Colon (tissue), 2 donors: ENCODE measurements at regions not wholly inside any gene's neighbourhood (a gene's known extent, or its start where the extent isn't known, plus 50 kb on each side); places are given as distances from the start of the nearest gene placed in this dataset.

ENCODE experiments used
- FAIRE-seq: peaks from 2 replicates; lab custom pipeline; 2012; peaks lifted over from hg19 to GRCh38; lab: Jason Lieb, UNC
- donor health status: control.
- donor health status: control.

DNA sequence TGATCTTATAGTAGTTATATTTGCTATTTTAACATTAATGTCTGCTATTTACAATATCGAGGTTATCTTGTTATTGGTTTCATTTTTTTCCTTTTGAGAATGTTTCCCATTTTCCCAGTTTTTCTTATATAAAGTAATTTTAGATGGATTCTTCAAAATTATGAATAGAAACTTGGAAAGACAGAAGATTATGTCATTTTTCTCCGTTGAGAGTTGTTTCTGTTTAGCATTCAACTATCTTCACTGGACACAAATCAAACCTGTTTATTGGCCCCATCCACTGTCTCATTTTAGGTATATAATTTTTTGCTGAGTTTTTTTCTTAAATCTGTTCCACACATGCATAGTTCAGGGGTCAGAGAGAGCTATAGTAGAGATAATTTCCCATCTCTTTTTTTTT lies 1430.9 kb upstream of the MIR17HG start:
- FAIRE-seq: no peak

- no peak for FAIRE-seq
Observed at GRCh38 chr13:89920461-89920860, 1427.0 kb upstream of the MIR17HG start.

DNA sequence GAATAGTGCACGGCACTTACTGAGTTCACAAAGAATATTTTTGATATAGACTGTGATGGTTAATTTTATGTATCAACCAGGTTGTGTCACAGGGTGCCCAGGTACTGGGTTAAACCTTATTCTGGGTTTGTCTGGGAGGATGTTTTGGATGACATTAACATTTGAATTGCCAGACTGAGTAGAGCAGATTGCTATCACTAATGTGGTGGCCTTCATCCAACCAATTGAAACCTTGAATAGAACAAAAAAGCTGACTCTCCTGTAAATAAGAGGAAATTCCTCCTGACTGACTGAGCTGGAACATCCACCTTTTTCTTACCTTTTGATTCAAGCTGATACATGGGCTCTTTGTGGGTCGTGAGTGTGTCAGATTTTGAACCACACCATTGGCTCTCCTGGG lies 1424.4 kb upstream of the MIR17HG start:
- FAIRE-seq: no peak

DNA sequence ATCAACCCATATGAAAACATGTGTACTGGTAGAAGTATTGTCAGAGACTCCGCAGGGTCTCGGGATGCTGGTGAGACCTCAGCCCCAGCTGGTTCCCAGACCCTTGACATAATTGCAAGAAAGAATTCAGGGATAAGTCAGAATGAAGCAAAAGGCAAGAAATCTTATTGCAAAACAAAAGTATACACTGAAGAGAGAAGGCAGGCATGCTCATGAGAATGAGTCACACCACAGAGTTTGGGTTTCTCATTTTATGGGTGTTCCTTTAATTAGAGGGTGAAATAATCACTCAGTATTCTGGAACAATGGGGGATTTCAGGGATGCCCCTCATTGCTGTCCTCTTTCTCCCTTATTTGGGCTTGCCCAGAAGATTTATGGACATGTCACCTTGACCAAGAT lies 1423.8 kb upstream of the MIR17HG start:
- FAIRE-seq: no peak

DNA sequence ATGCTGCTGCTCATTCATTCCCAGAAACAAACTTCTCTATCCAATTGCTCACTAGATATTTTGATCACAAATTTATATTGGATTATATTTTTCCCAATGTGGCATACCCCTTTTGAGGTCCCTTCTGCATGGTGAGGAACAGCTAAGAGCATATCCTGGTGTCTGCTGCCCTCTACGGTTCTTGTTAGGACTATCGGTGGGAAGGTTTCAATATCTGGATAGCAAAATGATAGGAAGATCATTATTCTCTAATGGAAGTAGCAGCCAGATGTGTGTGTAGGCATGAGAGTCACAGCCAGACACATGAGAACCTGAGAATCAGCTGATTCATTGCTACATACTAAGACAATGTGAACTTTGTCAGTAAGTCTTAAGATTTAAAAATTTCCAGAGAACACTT lies 1422.4 kb upstream of the MIR17HG start:
- FAIRE-seq: no peak

GRCh38 chr13:89930861-89931260 lies 1416.6 kb upstream of the MIR17HG start:
- no peak for FAIRE-seq

GRCh38 chr13:89932902-89933301 lies 1414.6 kb upstream of the MIR17HG start:
- FAIRE-seq: no peak

DNA sequence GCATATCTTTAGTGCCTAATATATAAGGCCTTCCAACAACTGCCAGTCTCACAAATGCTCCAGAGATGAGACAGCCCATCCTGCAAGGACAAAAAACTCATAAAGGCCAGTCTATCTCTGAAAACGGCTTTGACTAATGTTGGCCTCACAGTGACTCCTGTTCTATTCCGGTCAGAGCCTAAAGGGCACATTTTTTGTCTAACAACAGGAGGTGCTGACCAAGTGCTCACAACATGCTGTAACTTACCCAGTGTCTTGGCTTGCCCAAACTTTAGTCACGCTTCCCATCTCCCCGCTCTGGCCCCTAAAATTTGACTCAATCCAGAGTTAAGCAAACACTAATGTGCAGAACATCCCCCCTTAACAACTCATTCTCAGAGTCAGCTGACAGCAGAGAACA lies 1411.2 kb upstream of the MIR17HG start:
- FAIRE-seq: no peak

- no peak for FAIRE-seq
Observed at GRCh38 chr13:89937420-89937819, 1410.1 kb upstream of the MIR17HG start.

DNA sequence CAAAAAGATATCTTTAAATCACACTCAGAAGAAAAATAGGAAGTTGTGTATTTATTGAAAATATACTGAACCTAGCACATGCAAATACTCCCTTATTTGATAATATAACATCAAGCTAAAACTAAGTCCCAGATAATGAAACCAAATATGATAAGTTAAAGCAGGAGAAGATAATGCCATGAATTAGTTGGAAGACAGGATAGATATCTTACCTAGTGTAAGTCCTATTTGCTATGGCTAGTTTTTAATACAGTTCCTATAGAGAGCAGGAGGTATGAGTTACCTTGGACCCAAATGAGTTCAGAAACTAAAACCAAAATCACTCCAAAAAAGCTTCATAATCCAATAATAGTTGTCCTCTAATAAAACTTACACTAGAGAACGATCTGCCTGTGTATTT lies 1407.1 kb upstream of the MIR17HG start:
- no peak for FAIRE-seq

DNA sequence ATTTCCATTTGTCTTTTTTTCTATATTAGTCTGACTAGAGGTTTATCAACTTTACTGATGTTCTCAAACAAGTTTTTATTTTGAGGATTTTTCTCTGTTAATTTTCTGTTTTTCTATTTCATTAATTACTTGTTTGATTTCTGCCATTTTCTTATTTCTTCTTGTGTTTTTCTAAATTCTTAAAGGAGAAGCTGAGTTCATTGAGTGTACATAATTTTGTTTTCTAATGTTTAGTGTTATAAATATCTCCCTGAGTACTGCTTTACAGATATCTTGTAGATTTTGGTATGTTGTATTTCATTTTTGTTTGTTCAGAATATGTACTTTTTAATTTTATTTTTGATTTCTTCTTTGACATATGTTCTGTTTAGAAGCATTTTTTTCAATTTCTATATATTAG lies 1404.3 kb upstream of the MIR17HG start:
- FAIRE-seq: peak; percentile 73

GRCh38 chr13:89950225-89950624 lies 1397.3 kb upstream of the MIR17HG start:
- FAIRE-seq: peak; percentile 5

DNA sequence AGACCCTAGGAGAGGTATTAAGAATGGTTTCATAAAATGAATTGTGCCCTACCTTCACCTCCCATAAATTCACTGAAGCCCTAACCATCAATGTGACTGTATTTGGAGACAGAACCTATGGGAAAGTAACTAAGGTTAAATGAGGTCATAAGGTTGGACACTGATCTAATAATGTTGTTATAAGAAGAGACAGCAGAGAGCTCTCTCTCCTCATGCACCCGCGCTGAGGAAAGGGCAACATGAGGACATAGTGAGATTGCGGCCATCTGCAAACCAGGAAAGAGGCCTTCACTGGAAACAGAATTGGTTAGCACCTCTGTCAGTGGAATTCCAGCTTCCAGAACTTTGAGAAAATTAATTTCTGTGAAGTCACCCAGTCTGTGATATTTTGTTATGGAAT lies 1396.1 kb upstream of the MIR17HG start:
- no peak for FAIRE-seq

- FAIRE-seq: no peak
Observed at GRCh38 chr13:89953581-89953980, 1393.9 kb upstream of the MIR17HG start.

DNA sequence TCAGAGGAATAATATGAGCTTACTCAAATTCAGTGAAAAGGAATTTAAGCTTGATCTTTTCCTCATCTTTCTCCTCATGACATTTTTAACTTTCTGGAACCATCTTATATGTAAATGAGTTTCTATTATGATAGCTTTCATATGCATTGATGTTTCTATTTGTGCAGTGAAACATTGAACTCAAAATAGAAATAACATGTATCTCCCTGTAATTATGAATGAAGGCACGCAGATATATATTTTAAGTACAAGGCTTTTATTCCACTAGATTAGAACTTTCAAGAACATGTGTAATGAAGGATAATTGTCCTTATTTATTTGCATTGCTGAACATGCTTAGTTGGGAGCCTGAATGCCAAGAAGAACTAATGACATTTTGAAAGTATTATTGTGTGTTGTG lies 1391.7 kb upstream of the MIR17HG start:
- FAIRE-seq: peak; percentile 10

DNA sequence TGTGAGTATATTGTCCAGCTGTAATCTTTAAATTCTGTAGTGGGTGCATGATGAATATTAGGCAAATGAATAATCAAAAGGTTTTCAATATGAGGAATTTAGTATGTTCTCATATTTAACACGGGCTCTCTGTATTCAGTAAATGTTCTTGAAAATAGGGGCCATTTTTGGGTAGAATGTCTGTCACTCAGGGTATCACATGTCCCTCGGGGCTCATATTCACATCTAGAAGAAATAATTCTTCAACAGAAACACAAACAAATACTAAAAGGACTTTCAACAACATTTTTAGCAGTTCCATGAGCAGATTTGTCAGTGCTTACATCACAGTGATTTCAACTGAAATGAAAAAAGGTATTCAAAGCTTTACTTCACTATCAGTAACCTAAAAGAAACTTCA lies 1388.4 kb upstream of the MIR17HG start:
- no peak for FAIRE-seq

GRCh38 chr13:89965252-89965651 lies 1382.2 kb upstream of the MIR17HG start:
- no peak for FAIRE-seq

GRCh38 chr13:89966524-89966923 lies 1381.0 kb upstream of the MIR17HG start:
- FAIRE-seq: no peak

DNA sequence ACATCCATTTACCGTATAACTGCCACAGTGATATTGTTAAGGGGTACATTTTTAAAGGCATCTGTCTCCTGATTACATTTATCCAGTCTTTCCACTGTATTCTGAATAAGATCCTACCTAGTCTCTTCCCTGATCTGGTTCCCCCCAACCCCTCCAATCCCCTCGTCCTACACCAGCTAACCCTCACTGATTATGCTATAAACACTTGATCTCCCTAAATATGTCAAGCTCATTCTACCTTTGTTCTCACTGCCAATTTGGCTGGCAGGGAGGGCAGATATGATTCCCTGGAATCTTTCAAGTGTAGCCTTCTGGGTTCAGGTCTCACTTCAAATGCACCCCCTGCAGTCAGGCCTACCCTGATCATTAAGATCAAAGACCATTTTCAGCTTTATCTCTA lies 1379.8 kb upstream of the MIR17HG start:
- no peak for FAIRE-seq

- FAIRE-seq: no peak
Observed at GRCh38 chr13:89968470-89968869, 1379.0 kb upstream of the MIR17HG start.

DNA sequence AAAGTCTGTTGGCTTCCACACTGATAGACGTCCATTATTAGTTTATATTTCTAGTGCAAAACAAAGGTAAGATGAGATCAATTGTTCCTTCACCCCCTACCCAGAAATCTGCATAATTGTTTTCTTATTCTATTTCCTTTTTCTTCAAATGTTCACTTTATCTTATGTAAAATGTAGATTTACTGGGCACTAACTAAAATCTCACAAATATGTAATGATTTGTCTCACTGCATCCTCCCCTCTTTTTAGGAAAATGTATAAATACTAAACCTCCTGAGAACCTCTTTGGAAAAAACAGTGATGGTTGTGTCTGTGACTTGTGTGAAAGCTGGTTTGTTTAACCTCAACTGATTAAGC lies 1377.2 kb upstream of the MIR17HG start:
- FAIRE-seq: no peak

- no peak for FAIRE-seq
Observed at GRCh38 chr13:89977203-89977602, 1370.3 kb upstream of the MIR17HG start.

DNA sequence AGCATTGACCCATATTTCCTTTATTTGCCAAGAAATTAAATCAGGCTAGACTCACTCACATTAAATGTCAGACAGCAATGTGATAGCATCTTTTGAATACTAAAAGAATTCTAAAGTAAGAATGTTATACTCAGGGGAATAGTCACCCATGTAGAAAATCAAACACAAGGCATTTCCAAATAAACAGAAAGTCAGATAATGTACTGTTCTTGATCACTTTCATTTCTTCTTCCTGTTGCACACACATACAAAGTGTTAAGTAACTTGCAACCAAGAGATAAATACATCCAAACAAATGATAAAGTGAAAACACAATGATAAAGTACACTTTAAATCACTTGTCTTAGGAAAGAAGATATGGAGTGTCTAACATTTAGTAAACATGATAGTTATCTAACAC lies 1366.6 kb upstream of the MIR17HG start:
- peak; percentile 43 for FAIRE-seq

DNA sequence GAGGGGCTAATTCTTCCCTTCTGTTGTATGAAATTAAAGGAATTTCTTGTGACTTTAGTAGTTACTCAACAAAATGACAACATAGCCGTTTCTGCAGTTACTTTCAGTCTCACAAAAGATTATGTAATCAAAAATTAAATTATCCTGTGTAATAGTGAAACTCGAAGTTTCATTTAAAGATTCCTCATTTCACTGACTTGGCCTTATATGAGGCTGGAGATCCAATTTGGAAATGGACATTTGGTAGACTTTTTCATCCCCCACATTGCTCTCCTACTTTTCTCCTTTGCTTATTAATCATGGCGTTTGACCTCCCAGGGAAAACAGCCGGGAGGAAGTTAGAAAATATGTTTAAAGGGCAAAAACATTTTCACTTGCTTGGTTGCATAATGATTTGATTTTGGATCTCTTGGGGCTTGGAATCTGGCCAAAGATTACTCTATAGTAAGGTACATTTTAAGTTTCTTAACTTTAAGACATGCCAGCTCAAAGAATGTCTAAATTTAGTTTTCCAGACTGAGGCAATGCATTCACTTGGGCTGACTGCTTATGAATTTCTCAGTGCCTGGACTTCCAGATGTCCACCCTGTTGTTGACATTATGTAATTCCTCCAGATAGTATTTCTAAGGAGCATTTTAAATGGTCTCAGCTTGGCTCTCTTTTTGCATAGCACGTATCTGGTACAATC lies 1364.9 kb upstream of the MIR17HG start:
- FAIRE-seq: no peak

- no peak for FAIRE-seq
Observed at GRCh38 chr13:89988206-89988605, 1359.3 kb upstream of the MIR17HG start.
